ENCODE measurements at regions not wholly inside any gene's neighbourhood (a gene's known extent, or its start where the extent isn't known, plus 50 kb on each side); places are given as distances from the start of the nearest gene placed in this dataset.
"Not testable (repeated sequence)": the region's sequence is repeated elsewhere in the genome, so short reads cannot be mapped to it uniquely, and the experiment has no call there.

GRCh38 chr11:42976636-42977217 is 335.1 kb upstream of the API5 start:
- no peaks in the 10 kb centered on the region for H3K27me3 Mint-ChIP-seq
- no peaks in the 10 kb centered on the region for H3K4me1 Mint-ChIP-seq (ENCODE audit: low read depth)
- ATAC-seq (no peak), DNase-seq (no peak)
- ChIA-PET CTCF (no interaction called here), POLR2A (no interaction called here)
- intact Hi-C loops (cut with micrococcal nuclease): no loop called here
- no peaks in the 10 kb centered on the region for H3K36me3 Mint-ChIP-seq (ENCODE audit: low read depth)
- no peak overlapping the region for H3K27ac Mint-ChIP-seq
- H3K4me3 Mint-ChIP-seq: no peak overlapping the region
- peaks cover 5% of the 10 kb centered on the region for H3K9me3 Mint-ChIP-seq
- no peak for TF ChIP-seq CTCF (IDR thresholded peaks at IDR 0.05)

GRCh38 chr11:42992594-42992993 is 319.2 kb upstream of the API5 start:
- POLR2A ChIA-PET: no interaction called here
- H3K4me1 Mint-ChIP-seq (ENCODE audit: low read depth): no peaks in the 10 kb centered on the region
- no peak for DNase-seq
- intact Hi-C loops (cut with micrococcal nuclease): no loop called here
- H3K4me3 Mint-ChIP-seq: no peak overlapping the region
- CTCF ChIA-PET: no interaction called here
- H3K27ac Mint-ChIP-seq: no peak overlapping the region
- no peak for ATAC-seq
- no peak for TF ChIP-seq CTCF (IDR thresholded peaks at IDR 0.05)
- H3K9me3 Mint-ChIP-seq: peaks cover 8% of the 10 kb centered on the region
- H3K27me3 Mint-ChIP-seq: no peaks in the 10 kb centered on the region
- H3K36me3 Mint-ChIP-seq (ENCODE audit: low read depth): no peaks in the 10 kb centered on the region

GRCh38 chr11:42996421-42997307 is 315.1 kb upstream of the API5 start:
- Mint-ChIP-seq H3K9me3 (peaks cover 5% of the 10 kb centered on the region), H3K36me3 (ENCODE audit: low read depth) (no peaks in the 10 kb centered on the region), H3K4me1 (ENCODE audit: low read depth) (no peaks in the 10 kb centered on the region), H3K27ac (no peak overlapping the region), H3K27me3 (no peaks in the 10 kb centered on the region), H3K4me3 (no peak overlapping the region)
- intact Hi-C loops (cut with micrococcal nuclease): no loop called here
- no peak for TF ChIP-seq CTCF (IDR thresholded peaks at IDR 0.05)
- ATAC-seq (no peak), DNase-seq (no peak)
- POLR2A ChIA-PET: no interaction called here
- CTCF ChIA-PET: no interaction called here

- H3K9me3 Mint-ChIP-seq; H3K27me3 Mint-ChIP-seq; H3K36me3 Mint-ChIP-seq (ENCODE audit: low read depth); H3K4me3 Mint-ChIP-seq; DNase-seq; H3K4me1 Mint-ChIP-seq (ENCODE audit: low read depth); CTCF ChIA-PET; H3K27ac Mint-ChIP-seq; intact Hi-C loops (cut with micrococcal nuclease); POLR2A ChIA-PET; ATAC-seq: not testable (repeated sequence)
Observed at GRCh38 chr11:43004879-43005278, 306.9 kb upstream of the API5 start.

- H3K4me1 Mint-ChIP-seq (ENCODE audit: low read depth): no peaks in the 10 kb centered on the region
- DNase-seq (no peak), ATAC-seq (no peak)
- ChIA-PET POLR2A (no interaction called here), CTCF (no interaction called here)
- intact Hi-C loops (cut with micrococcal nuclease): no loop called here
- no peaks in the 10 kb centered on the region for H3K36me3 Mint-ChIP-seq (ENCODE audit: low read depth)
- no peak for TF ChIP-seq CTCF (IDR thresholded peaks at IDR 0.05)
- H3K27me3 Mint-ChIP-seq: no peaks in the 10 kb centered on the region
- no peak overlapping the region for H3K27ac Mint-ChIP-seq
- H3K9me3 Mint-ChIP-seq: peaks cover 5% of the 10 kb centered on the region
- H3K4me3 Mint-ChIP-seq: no peak overlapping the region
Observed at GRCh38 chr11:43010042-43010441, 301.8 kb upstream of the API5 start.

Measured in activated CD8-positive, alpha-beta T cell treated with anti-CD3 and anti-CD28 coated beads for 36 hours (primary cell).